ENCODE measurements at regions not wholly inside any gene's neighbourhood (a gene's known extent, or its start where the extent isn't known, plus 50 kb on each side); places are given as distances from the start of the nearest gene placed in this dataset.

DNA sequence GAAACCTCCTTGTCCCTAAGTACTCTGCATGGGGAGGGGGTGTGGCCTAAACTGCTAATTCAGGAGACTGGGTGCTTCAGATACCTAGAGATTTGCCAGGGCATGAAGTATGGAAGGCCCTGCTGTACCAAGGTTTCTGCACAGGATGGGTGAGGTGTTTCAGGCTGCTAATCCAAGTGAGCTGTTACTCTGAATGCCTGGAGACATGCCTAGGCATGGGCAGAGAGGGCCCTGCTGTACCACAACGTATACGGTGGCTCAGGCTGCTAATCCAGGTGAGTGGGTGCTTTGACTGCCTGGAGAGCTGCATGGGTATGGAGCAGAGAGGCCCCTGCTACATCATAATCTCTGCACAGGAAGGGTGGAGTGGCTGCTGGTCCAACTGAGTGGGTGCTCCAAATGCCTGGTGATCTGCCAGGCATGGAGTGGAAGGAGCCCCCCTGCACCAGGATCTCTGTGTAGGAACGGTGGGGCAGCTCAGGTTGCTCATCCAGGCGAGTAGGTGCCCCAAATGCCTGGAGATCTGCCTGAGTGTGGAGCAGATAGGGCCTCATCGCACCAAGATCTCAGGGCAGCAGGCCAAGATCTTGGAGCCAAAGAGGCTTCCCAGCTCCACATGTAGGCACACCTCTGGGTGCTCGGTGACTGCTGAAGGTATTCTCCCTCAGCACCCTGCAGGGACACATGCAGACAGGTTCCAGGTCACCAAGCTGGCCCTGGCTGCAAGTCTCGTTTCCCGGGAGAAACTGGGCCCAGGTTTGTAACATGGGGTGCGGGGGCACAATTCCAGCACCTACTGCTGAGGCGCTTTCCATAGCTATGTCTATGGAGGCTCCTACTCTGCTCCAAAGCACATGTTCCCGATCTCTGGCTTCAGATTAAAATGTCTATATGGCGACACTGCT, 252.5 kb upstream of the PLXNA2 start:
- no peaks in the 10 kb centered on the region for H3K4me1 ChIP-seq (ENCODE audit: control insufficient read depth, low read depth, low read length)
- H2BK5ac ChIP-seq (ENCODE audit: low read length) = no peak overlapping the region
- H3K4ac ChIP-seq (ENCODE audit: low read depth, low read length) = no peak overlapping the region
- no peak for DNase-seq
- H4K8ac ChIP-seq (ENCODE audit: low read depth, low read length) = no peak overlapping the region
- no peak overlapping the region for H4K5ac ChIP-seq (ENCODE audit: low read length)
- H3K18ac ChIP-seq (ENCODE audit: low read length) = no peak overlapping the region
- no peaks in the 10 kb centered on the region for H3K36me3 ChIP-seq (ENCODE audit: control insufficient read depth, insufficient read depth, low read length)
- H3K4me2 ChIP-seq (ENCODE audit: low read length) = no peak overlapping the region
- H2BK120ac ChIP-seq (ENCODE audit: low read depth, low read length) = no peak overlapping the region
- H3K27me3 ChIP-seq (ENCODE audit: insufficient read depth, low read length, poor library complexity) = no peaks in the 10 kb centered on the region
- no peaks in the 10 kb centered on the region for H3K79me2 ChIP-seq (ENCODE audit: control insufficient read depth, insufficient read depth, low read length)
- no peak overlapping the region for H3K23ac ChIP-seq (ENCODE audit: low read length)
- H2BK15ac ChIP-seq (replicated peaks; ENCODE audit: low read depth) = no peak overlapping the region
- WGBS (ENCODE audit: extremely low coverage, insufficient coverage, low lambda C conversion rate) = no CpG with 5 or more reads among the region's 12 CpGs
- H3K56ac ChIP-seq (ENCODE audit: low read length) = no peak overlapping the region
- H2AK5ac ChIP-seq (ENCODE audit: low read length) = peak overlapping the region; percentile 19
- no peak overlapping the region for H3K27ac ChIP-seq (ENCODE audit: low read depth, low read length)
- H3K4me3 ChIP-seq (ENCODE audit: low read length) = no peak overlapping the region
- H3K79me1 ChIP-seq (ENCODE audit: low read length) = no peaks in the 10 kb centered on the region
- H3K9ac ChIP-seq (ENCODE audit: low read length) = no peak overlapping the region

DNA sequence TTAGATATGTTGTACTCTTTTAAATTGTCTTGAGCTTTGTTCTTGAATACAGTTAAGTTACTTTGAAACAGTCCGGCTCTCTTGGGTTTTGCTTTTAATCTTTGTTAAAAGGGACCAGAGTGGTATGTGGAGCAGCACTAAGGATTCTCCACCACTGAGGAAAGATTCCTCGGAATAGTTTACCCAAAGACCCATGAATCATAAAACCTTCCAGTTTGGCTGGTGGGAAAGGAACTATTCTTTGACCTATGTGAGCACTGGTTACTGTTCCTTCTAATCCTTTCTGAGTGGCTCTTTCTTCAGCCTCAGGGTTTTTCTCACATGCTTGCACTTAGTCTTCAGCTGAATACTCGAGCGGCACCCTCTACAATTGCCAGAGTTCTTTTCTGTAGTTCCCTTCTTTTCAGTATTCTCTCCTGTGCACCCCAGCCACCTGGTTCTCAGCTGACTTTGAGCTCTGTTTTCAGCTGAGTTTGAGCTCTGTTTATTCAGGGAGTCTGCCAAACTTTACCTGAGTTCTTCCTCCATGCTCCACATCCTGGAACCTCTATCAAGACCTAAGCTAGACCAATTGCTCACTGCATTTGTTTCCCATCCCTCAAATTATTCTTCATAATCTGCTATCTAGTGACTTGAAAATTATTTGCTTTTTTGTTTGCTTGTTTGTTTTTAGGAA, 253.8 kb upstream of the PLXNA2 start:
- no peak overlapping the region for H3K27ac ChIP-seq (ENCODE audit: low read depth, low read length)
- H3K23ac ChIP-seq (ENCODE audit: low read length) = no peak overlapping the region
- no peak overlapping the region for H3K4me2 ChIP-seq (ENCODE audit: low read length)
- H3K9ac ChIP-seq (ENCODE audit: low read length) = no peak overlapping the region
- no peaks in the 10 kb centered on the region for H3K79me1 ChIP-seq (ENCODE audit: low read length)
- H3K27me3 ChIP-seq (ENCODE audit: insufficient read depth, low read length, poor library complexity) = no peaks in the 10 kb centered on the region
- no CpG with 5 or more reads among the region's 4 CpGs for WGBS (ENCODE audit: extremely low coverage, insufficient coverage, low lambda C conversion rate)
- no peak overlapping the region for H3K4me3 ChIP-seq (ENCODE audit: low read length)
- no peak overlapping the region for H2BK15ac ChIP-seq (replicated peaks; ENCODE audit: low read depth)
- H4K5ac ChIP-seq (ENCODE audit: low read length) = no peak overlapping the region
- no peak overlapping the region for H2BK5ac ChIP-seq (ENCODE audit: low read length)
- peak overlapping the region; percentile 32 for H3K18ac ChIP-seq (ENCODE audit: low read length)
- H4K8ac ChIP-seq (ENCODE audit: low read depth, low read length) = no peak overlapping the region
- no peak overlapping the region for H3K56ac ChIP-seq (ENCODE audit: low read length)
- no peak overlapping the region for H2AK5ac ChIP-seq (ENCODE audit: low read length)
- no peak for DNase-seq
- no peaks in the 10 kb centered on the region for H3K36me3 ChIP-seq (ENCODE audit: control insufficient read depth, insufficient read depth, low read length)
- H2BK120ac ChIP-seq (ENCODE audit: low read depth, low read length) = no peak overlapping the region
- H3K4ac ChIP-seq (ENCODE audit: low read depth, low read length) = no peak overlapping the region
- H3K79me2 ChIP-seq (ENCODE audit: control insufficient read depth, insufficient read depth, low read length) = no peaks in the 10 kb centered on the region
- H3K4me1 ChIP-seq (ENCODE audit: control insufficient read depth, low read depth, low read length) = no peaks in the 10 kb centered on the region

DNA sequence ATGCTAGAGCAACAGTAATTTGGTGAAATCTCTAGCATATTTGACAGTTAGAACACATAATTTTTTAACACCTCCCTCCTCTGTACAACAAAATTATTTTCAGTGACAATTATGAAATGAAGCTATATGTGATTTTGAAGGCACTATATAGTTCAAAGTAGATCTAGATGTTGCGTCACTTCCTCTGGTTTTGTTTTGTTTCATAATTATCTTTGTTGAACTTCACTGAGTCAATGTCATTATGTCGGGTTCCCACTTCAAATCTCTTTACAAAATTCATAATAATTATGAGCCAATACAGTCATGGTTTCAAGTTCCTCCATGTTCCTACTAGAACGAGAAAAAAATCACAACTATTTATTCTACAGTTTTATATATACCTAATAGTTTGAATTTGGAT, 254.8 kb upstream of the PLXNA2 start:
- H2BK15ac ChIP-seq (replicated peaks; ENCODE audit: low read depth) = no peak overlapping the region
- H3K56ac ChIP-seq (ENCODE audit: low read length) = no peak overlapping the region

DNA sequence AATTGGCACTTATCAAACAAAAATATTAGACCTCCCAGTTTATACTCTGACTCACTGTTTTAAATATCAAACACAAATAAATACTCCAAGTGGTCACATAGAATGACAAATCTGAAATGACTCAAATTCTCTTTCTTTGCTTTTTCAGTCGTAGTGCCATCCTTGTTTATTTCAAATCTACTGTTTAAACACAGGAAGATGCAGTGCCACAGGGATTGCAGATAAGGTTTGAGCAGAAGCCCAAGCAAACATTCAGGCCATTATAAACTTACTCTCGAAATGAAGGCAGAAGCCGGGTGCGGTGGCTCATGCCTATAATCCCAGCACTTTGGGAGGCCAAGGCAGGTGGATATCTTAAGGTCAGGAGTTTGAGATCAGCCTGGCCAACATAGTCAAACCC, 255.4 kb upstream of the PLXNA2 start:
- Histone ChIP-seq H3K27me3 (ENCODE audit: insufficient read depth, low read length, poor library complexity) (no peaks in the 10 kb centered on the region), H3K36me3 (ENCODE audit: control insufficient read depth, insufficient read depth, low read length) (no peaks in the 10 kb centered on the region), H2BK120ac (ENCODE audit: low read depth, low read length) (no peak overlapping the region), H4K8ac (ENCODE audit: low read depth, low read length) (no peak overlapping the region), H3K79me1 (ENCODE audit: low read length) (no peaks in the 10 kb centered on the region), H3K79me2 (ENCODE audit: control insufficient read depth, insufficient read depth, low read length) (no peaks in the 10 kb centered on the region), H3K4me3 (ENCODE audit: low read length) (no peak overlapping the region), H3K27ac (ENCODE audit: low read depth, low read length) (no peak overlapping the region), H4K5ac (ENCODE audit: low read length) (no peak overlapping the region), H3K18ac (ENCODE audit: low read length) (no peak overlapping the region), H3K4me1 (ENCODE audit: control insufficient read depth, low read depth, low read length) (no peaks in the 10 kb centered on the region), H3K4me2 (ENCODE audit: low read length) (no peak overlapping the region), H3K23ac (ENCODE audit: low read length) (no peak overlapping the region), H2AK5ac (ENCODE audit: low read length) (no peak overlapping the region), H3K9ac (ENCODE audit: low read length) (no peak overlapping the region), H3K56ac (ENCODE audit: low read length) (no peak overlapping the region), H3K4ac (ENCODE audit: low read depth, low read length) (no peak overlapping the region), H2BK15ac (replicated peaks; ENCODE audit: low read depth) (no peak overlapping the region), H2BK5ac (ENCODE audit: low read length) (no peak overlapping the region)
- WGBS (ENCODE audit: extremely low coverage, insufficient coverage, low lambda C conversion rate) = no CpG with 5 or more reads among the region's 4 CpGs
- no peak for DNase-seq

More for the DNA sequence above, 254.8 kb upstream of the PLXNA2 start:
- no CpG with 5 or more reads among the region's 3 CpGs for WGBS (ENCODE audit: extremely low coverage, insufficient coverage, low lambda C conversion rate)
- Histone ChIP-seq H3K79me1 (ENCODE audit: low read length) (no peaks in the 10 kb centered on the region), H3K4me3 (ENCODE audit: low read length) (no peak overlapping the region), H2BK120ac (ENCODE audit: low read depth, low read length) (no peak overlapping the region), H4K8ac (ENCODE audit: low read depth, low read length) (no peak overlapping the region), H3K4me1 (ENCODE audit: control insufficient read depth, low read depth, low read length) (no peaks in the 10 kb centered on the region), H3K4me2 (ENCODE audit: low read length) (no peak overlapping the region), H4K5ac (ENCODE audit: low read length) (no peak overlapping the region), H3K23ac (ENCODE audit: low read length) (no peak overlapping the region), H3K27me3 (ENCODE audit: insufficient read depth, low read length, poor library complexity) (no peaks in the 10 kb centered on the region), H3K27ac (ENCODE audit: low read depth, low read length) (no peak overlapping the region), H2AK5ac (ENCODE audit: low read length) (no peak overlapping the region), H3K9ac (ENCODE audit: low read length) (no peak overlapping the region), H3K79me2 (ENCODE audit: control insufficient read depth, insufficient read depth, low read length) (no peaks in the 10 kb centered on the region), H2BK5ac (ENCODE audit: low read length) (no peak overlapping the region), H3K4ac (ENCODE audit: low read depth, low read length) (no peak overlapping the region), H3K18ac (ENCODE audit: low read length) (no peak overlapping the region), H3K36me3 (ENCODE audit: control insufficient read depth, insufficient read depth, low read length) (no peaks in the 10 kb centered on the region)
- no peak for DNase-seq

DNA sequence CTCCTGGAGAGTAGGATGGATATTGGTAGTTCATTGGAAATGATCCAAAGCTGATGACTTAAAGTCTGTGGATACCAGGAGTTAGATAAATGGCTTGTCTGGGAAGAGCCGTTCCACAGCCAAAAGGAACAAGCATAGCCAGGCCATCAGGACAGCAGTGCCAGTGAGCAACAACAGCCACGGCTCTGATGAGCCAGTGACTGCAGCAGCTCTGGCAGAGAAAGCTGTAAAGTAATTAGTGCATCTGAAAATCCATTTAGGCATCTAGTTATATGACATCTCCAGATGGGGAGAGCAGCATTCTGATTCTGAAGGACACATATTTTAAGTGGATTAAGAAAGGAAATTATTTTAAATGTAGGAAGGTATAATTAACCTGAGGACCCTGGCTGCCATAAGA, 256.2 kb upstream of the PLXNA2 start:
- Histone ChIP-seq H3K4ac (ENCODE audit: low read depth, low read length) (no peak overlapping the region), H3K4me2 (ENCODE audit: low read length) (no peak overlapping the region), H3K79me1 (ENCODE audit: low read length) (no peaks in the 10 kb centered on the region), H4K8ac (ENCODE audit: low read depth, low read length) (no peak overlapping the region), H3K18ac (ENCODE audit: low read length) (no peak overlapping the region), H3K4me3 (ENCODE audit: low read length) (no peak overlapping the region), H3K79me2 (ENCODE audit: control insufficient read depth, insufficient read depth, low read length) (no peaks in the 10 kb centered on the region), H3K23ac (ENCODE audit: low read length) (no peak overlapping the region), H3K4me1 (ENCODE audit: control insufficient read depth, low read depth, low read length) (no peaks in the 10 kb centered on the region), H2BK120ac (ENCODE audit: low read depth, low read length) (no peak overlapping the region), H2BK15ac (replicated peaks; ENCODE audit: low read depth) (no peak overlapping the region), H2BK5ac (ENCODE audit: low read length) (no peak overlapping the region), H3K56ac (ENCODE audit: low read length) (no peak overlapping the region), H2AK5ac (ENCODE audit: low read length) (no peak overlapping the region), H3K9ac (ENCODE audit: low read length) (no peak overlapping the region), H3K27me3 (ENCODE audit: insufficient read depth, low read length, poor library complexity) (no peaks in the 10 kb centered on the region), H3K27ac (ENCODE audit: low read depth, low read length) (no peak overlapping the region), H3K36me3 (ENCODE audit: control insufficient read depth, insufficient read depth, low read length) (no peaks in the 10 kb centered on the region), H4K5ac (ENCODE audit: low read length) (no peak overlapping the region)
- no CpG with 5 or more reads among the region's 2 CpGs for WGBS (ENCODE audit: extremely low coverage, insufficient coverage, low lambda C conversion rate)
- no peak for DNase-seq
